KMS-11 (cell line): ENCODE measurements at regions not wholly inside any gene's neighbourhood (a gene's known extent, or its start where the extent isn't known, plus 50 kb on each side); places are given as distances from the start of the nearest gene placed in this dataset.

ENCODE experiments used
- H2AFZ ChIP-seq: fragments of 200-600 bp; sonication (generic); 2 replicates; pipeline ENCODE4 v1.6.1; 2016; ENCODE audit warnings: antibody characterized with exemption, mixed run types, low read depth
- H3K27ac ChIP-seq: fragments of 200-600 bp; sonication (generic); 2 replicates; pipeline ENCODE4 v1.6.1; 2016; ENCODE audit warnings: mild to moderate bottlenecking, mixed run types
- H3K27me3 ChIP-seq: fragments of 200-600 bp; sonication (generic); 2 replicates; pipeline ENCODE4 v1.6.1; 2017; ENCODE audit warnings: mild to moderate bottlenecking, low read depth, mixed run types, moderate library complexity; ENCODE audit not compliant: insufficient read depth
- H3K36me3 ChIP-seq: fragments of 200-600 bp; sonication (generic); 2 replicates; pipeline ENCODE4 v1.6.1; 2017; ENCODE audit warnings: mild to moderate bottlenecking, mixed run types; ENCODE audit not compliant: insufficient read depth
- H3K4me1 ChIP-seq: fragments of 200-600 bp; sonication (generic); 2 replicates; pipeline ENCODE4 v1.6.1; 2016; ENCODE audit warnings: mild to moderate bottlenecking, low read depth, mixed run types; ENCODE audit not compliant: poor library complexity, severe bottlenecking
- H3K4me2 ChIP-seq: fragments of 200-600 bp; sonication (generic); 2 replicates; pipeline ENCODE4 v1.7.0; 2016; ENCODE audit warnings: mild to moderate bottlenecking, mixed run types
- H3K4me3 ChIP-seq: fragments of 200-600 bp; sonication (generic); IDR thresholded peaks from 2 replicates; pipeline ENCODE4 v1.6.1; 2017; ENCODE audit warnings: low read depth, low read length, mixed read lengths; ENCODE audit not compliant: insufficient read depth
- H3K79me2 ChIP-seq: fragments of 200-600 bp; sonication (generic); 2 replicates; pipeline ENCODE4 v1.6.1; 2016; ENCODE audit warnings: low read depth, mixed run types; ENCODE audit not compliant: insufficient read depth
- H3K9ac ChIP-seq: fragments of 200-600 bp; sonication (generic); 2 replicates; pipeline ENCODE4 v1.6.1; 2016; ENCODE audit warnings: mild to moderate bottlenecking, mixed run types
- H4K20me1 ChIP-seq: fragments of 200-600 bp; sonication (generic); 2 replicates; pipeline ENCODE4 v1.6.1; 2016; ENCODE audit warnings: mild to moderate bottlenecking, mixed run types; ENCODE audit not compliant: insufficient read depth
- TF ChIP-seq, protein P1 (sequence below): fragments of 200-600 bp; sonication (generic); conservative IDR thresholded peaks from 2 replicates; pipeline ENCODE4 v1.6.1; 2017; ENCODE audit warnings: low read depth, mild to moderate bottlenecking, antibody characterized with exemption, low read length, moderate library complexity, mixed read lengths

GRCh38 chr22:27205492-27206373 lies 548.3 kb downstream of the MIAT start:
- no peak overlapping the region for H3K4me2 ChIP-seq
- no peak overlapping the region for H3K27ac ChIP-seq
- H3K4me1 ChIP-seq, result no peaks in the 10 kb centered on the region
- no peak overlapping the region for H2AFZ ChIP-seq
- no peaks in the 10 kb centered on the region for H4K20me1 ChIP-seq
- H3K27me3 ChIP-seq, result peaks cover 6% of the 10 kb centered on the region; the same call in 1 of the 2 replicates
- H3K79me2 ChIP-seq, result no peaks in the 10 kb centered on the region
- H3K36me3 ChIP-seq, result no peaks in the 10 kb centered on the region
- H3K9ac ChIP-seq, result no peak overlapping the region
- H3K4me3 ChIP-seq, result no peak overlapping the region
- TF ChIP-seq, protein P1, sequence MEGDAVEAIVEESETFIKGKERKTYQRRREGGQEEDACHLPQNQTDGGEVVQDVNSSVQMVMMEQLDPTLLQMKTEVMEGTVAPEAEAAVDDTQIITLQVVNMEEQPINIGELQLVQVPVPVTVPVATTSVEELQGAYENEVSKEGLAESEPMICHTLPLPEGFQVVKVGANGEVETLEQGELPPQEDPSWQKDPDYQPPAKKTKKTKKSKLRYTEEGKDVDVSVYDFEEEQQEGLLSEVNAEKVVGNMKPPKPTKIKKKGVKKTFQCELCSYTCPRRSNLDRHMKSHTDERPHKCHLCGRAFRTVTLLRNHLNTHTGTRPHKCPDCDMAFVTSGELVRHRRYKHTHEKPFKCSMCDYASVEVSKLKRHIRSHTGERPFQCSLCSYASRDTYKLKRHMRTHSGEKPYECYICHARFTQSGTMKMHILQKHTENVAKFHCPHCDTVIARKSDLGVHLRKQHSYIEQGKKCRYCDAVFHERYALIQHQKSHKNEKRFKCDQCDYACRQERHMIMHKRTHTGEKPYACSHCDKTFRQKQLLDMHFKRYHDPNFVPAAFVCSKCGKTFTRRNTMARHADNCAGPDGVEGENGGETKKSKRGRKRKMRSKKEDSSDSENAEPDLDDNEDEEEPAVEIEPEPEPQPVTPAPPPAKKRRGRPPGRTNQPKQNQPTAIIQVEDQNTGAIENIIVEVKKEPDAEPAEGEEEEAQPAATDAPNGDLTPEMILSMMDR, result no peak

GRCh38 chr22:27206374-27207133 lies 549.2 kb downstream of the MIAT start:
- H2AFZ ChIP-seq, result no peak overlapping the region
- no peak overlapping the region for H3K4me2 ChIP-seq
- H3K4me1 ChIP-seq, result no peaks in the 10 kb centered on the region
- TF ChIP-seq, protein P1, result no peak
- no peak overlapping the region for H3K9ac ChIP-seq
- H3K27me3 ChIP-seq, result peaks cover 6% of the 10 kb centered on the region; the same call in 1 of the 2 replicates
- no peaks in the 10 kb centered on the region for H3K36me3 ChIP-seq
- no peaks in the 10 kb centered on the region for H3K79me2 ChIP-seq
- H3K4me3 ChIP-seq, result no peak overlapping the region
- H4K20me1 ChIP-seq, result no peaks in the 10 kb centered on the region
- H3K27ac ChIP-seq, result no peak overlapping the region

GRCh38 chr22:27207266-27207665 lies 549.9 kb downstream of the MIAT start:
- H3K4me2 ChIP-seq, result no peak overlapping the region
- no peaks in the 10 kb centered on the region for H3K4me1 ChIP-seq
- no peak overlapping the region for H2AFZ ChIP-seq
- peaks cover 6% of the 10 kb centered on the region; the same call in 1 of the 2 replicates for H3K27me3 ChIP-seq
- H3K36me3 ChIP-seq, result no peaks in the 10 kb centered on the region
- H3K27ac ChIP-seq, result no peak overlapping the region
- H3K4me3 ChIP-seq, result no peak overlapping the region
- no peak overlapping the region for H3K9ac ChIP-seq
- H3K79me2 ChIP-seq, result no peaks in the 10 kb centered on the region
- TF ChIP-seq, protein P1, result no peak
- H4K20me1 ChIP-seq, result no peaks in the 10 kb centered on the region

DNA sequence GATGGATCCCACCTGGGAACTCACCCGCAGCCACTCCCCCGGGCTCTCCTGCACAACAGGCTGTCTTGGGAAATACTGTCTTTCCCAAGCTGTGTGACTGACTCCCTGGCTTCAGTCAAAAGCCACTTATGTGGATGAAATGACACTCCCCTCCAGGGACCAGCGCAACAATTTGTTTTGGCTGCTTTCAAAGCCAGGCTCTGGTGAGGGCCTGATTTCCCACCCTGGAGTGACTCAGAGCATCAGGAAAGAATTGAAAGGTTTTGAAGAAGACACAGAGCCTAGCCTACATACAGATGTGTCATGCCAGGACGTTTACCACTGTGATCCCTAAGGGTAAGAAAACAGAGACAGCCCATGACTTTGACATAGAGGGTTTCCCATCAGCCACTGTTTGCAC lies 550.5 kb downstream of the MIAT start:
- TF ChIP-seq, protein P1, result no peak
- Histone ChIP-seq H3K27me3 (peaks cover 6% of the 10 kb centered on the region; the same call in 1 of the 2 replicates), H3K36me3 (no peaks in the 10 kb centered on the region), H3K27ac (no peak overlapping the region), H3K4me2 (no peak overlapping the region), H3K9ac (no peak overlapping the region), H3K4me1 (no peaks in the 10 kb centered on the region), H3K79me2 (no peaks in the 10 kb centered on the region), H4K20me1 (no peaks in the 10 kb centered on the region), H3K4me3 (no peak overlapping the region), H2AFZ (no peak overlapping the region)
